ENCODE measurements at regions not wholly inside any gene's neighbourhood (a gene's known extent, or its start where the extent isn't known, plus 50 kb on each side); places are given as distances from the start of the nearest gene placed in this dataset.

- H3K27me3 Mint-ChIP-seq: no peaks in the 10 kb centered on the region
- H3K4me3 Mint-ChIP-seq: no peak overlapping the region
- ChIA-PET POLR2A (no interaction called here), CTCF (interaction anchor here (1.1 kb wide), 1 partner anchor 76 kb away, joined by 3 read pairs; no protein-coding TSS in a partner anchor)
- H3K36me3 Mint-ChIP-seq (ENCODE audit: low read depth): no peaks in the 10 kb centered on the region
- H3K4me1 Mint-ChIP-seq (ENCODE audit: low read depth): no peaks in the 10 kb centered on the region
- no peak for TF ChIP-seq CTCF (IDR thresholded peaks at IDR 0.05)
- intact Hi-C loops (cut with DNase I, micrococcal nuclease): no loop called here
- DNase-seq (no peak), ATAC-seq (ENCODE audit: poor library complexity) (no peak)
- Histone ChIP-seq H3K4me3 (ENCODE audit: low read length) (no peak overlapping the region), H3K9me3 (ENCODE audit: control insufficient read depth in 1 of 2, insufficient read depth in 1 of 2, low read length in 2 of 2) (no peaks in the 10 kb centered on the region), H3K4me1 (ENCODE audit: insufficient read depth, low read length) (no peaks in the 10 kb centered on the region), H3K36me3 (ENCODE audit: insufficient read depth, low read length) (no peaks in the 10 kb centered on the region), H3K27me3 (ENCODE audit: control insufficient read depth in 1 of 2, insufficient read depth in 2 of 2, low read length in 2 of 2) (no peaks in the 10 kb centered on the region), H3K27ac (ENCODE audit: low read depth in 1 of 2, low read length in 2 of 2) (no peak overlapping the region)
- peaks cover 2% of the 10 kb centered on the region for H3K9me3 Mint-ChIP-seq
- H3K27ac Mint-ChIP-seq: no peak overlapping the region
Observed at GRCh38 chr3:18917923-18918322, 230.4 kb upstream of the KCNH8 start.

- DNase-seq: no peak
- H3K4me3 ChIP-seq (ENCODE audit: low read length): no peak overlapping the region
- H3K9me3 ChIP-seq (ENCODE audit: control insufficient read depth in 1 of 2, insufficient read depth in 1 of 2, low read length in 2 of 2): no peaks in the 10 kb centered on the region
- H3K36me3 ChIP-seq (ENCODE audit: insufficient read depth, low read length): no peaks in the 10 kb centered on the region
- ATAC-seq (ENCODE audit: poor library complexity): no peak
- H3K4me1 Mint-ChIP-seq (ENCODE audit: low read depth): peaks cover 8% of the 10 kb centered on the region
- H3K4me3 Mint-ChIP-seq: no peak overlapping the region
- no peaks in the 10 kb centered on the region for H3K27me3 Mint-ChIP-seq
- no peak overlapping the region for H3K27ac Mint-ChIP-seq
- H3K4me1 ChIP-seq (ENCODE audit: insufficient read depth, low read length): no peaks in the 10 kb centered on the region
- H3K9me3 Mint-ChIP-seq: no peaks in the 10 kb centered on the region
- POLR2A ChIA-PET: no interaction called here
- CTCF ChIA-PET: no interaction called here
- intact Hi-C loops (cut with DNase I, micrococcal nuclease): no loop called here
- no peaks in the 10 kb centered on the region for H3K27me3 ChIP-seq (ENCODE audit: control insufficient read depth in 1 of 2, insufficient read depth in 2 of 2, low read length in 2 of 2)
- no peak overlapping the region for H3K27ac ChIP-seq (ENCODE audit: low read depth in 1 of 2, low read length in 2 of 2)
- no peak for TF ChIP-seq CTCF (IDR thresholded peaks at IDR 0.05)
- H3K36me3 Mint-ChIP-seq (ENCODE audit: low read depth): no peaks in the 10 kb centered on the region
Observed at GRCh38 chr3:18902081-18902793, 246.1 kb upstream of the KCNH8 start.

GRCh38 chr3:18901571-18901970, 246.7 kb upstream of the KCNH8 start:
- H3K27ac Mint-ChIP-seq: no peak overlapping the region
- ATAC-seq (ENCODE audit: poor library complexity): no peak

More at GRCh38 chr3:18901571-18901970, 246.7 kb upstream of the KCNH8 start:
- Histone ChIP-seq H3K9me3 (ENCODE audit: control insufficient read depth in 1 of 2, insufficient read depth in 1 of 2, low read length in 2 of 2) (no peaks in the 10 kb centered on the region), H3K4me3 (ENCODE audit: low read length) (no peak overlapping the region), H3K27me3 (ENCODE audit: control insufficient read depth in 1 of 2, insufficient read depth in 2 of 2, low read length in 2 of 2) (no peaks in the 10 kb centered on the region), H3K27ac (ENCODE audit: low read depth in 1 of 2, low read length in 2 of 2) (no peak overlapping the region), H3K4me1 (ENCODE audit: insufficient read depth, low read length) (no peaks in the 10 kb centered on the region), H3K36me3 (ENCODE audit: insufficient read depth, low read length) (no peaks in the 10 kb centered on the region)
- Mint-ChIP-seq H3K9me3 (no peaks in the 10 kb centered on the region), H3K4me3 (no peak overlapping the region), H3K27me3 (no peaks in the 10 kb centered on the region), H3K36me3 (ENCODE audit: low read depth) (no peaks in the 10 kb centered on the region), H3K4me1 (ENCODE audit: low read depth) (peaks cover 8% of the 10 kb centered on the region)
- intact Hi-C loops (cut with DNase I, micrococcal nuclease): no loop called here
- POLR2A ChIA-PET: interaction anchor here (1.0 kb wide), 1 partner anchor 9 kb away, joined by 3 read pairs; no protein-coding TSS in a partner anchor
- no peak for DNase-seq
- no peak for TF ChIP-seq CTCF (IDR thresholded peaks at IDR 0.05)
- CTCF ChIA-PET: interaction anchor here (1.6 kb wide), 1 partner anchor 10 kb away, joined by 3 read pairs; no protein-coding TSS in a partner anchor

Data from CD4-positive, alpha-beta T cell (primary cell).